ENCODE measurements at regions not wholly inside any gene's neighbourhood (a gene's known extent, or its start where the extent isn't known, plus 50 kb on each side); places are given as distances from the start of the nearest gene placed in this dataset.
A peak's percentile ranks its signal among the peaks of the same experiment; 100 is the strongest.

GRCh38 chr7:12031638-12032037 is 179.5 kb upstream of the TMEM106B start:
- no peak overlapping the region for H3K4ac ChIP-seq (ENCODE audit: low read depth, low read length)
- no peaks in the 10 kb centered on the region for H3K27me3 ChIP-seq (ENCODE audit: control insufficient read depth, insufficient read depth, low read length)
- H2BK20ac ChIP-seq (ENCODE audit: low read depth, low read length) = no peak overlapping the region
- no peak overlapping the region for H2AFZ ChIP-seq (replicated peaks; ENCODE audit: low read length, poor library complexity)
- in situ Hi-C loops (cut with MboI; ENCODE audit: low sequenced_read_pairs) (no loop called here), intact Hi-C loops (cut with micrococcal nuclease) (loop anchor here (10.0 kb wide), 1 partner anchor 73 kb away; no protein-coding TSS in a partner anchor), dilution Hi-C loops (cut with HindIII; ENCODE audit: low sequenced_read_pairs, unreplicated experiment) (no loop called here)
- H3K56ac ChIP-seq (ENCODE audit: extremely low read depth, insufficient read depth, low read length) = no peak overlapping the region
- H4K5ac ChIP-seq (ENCODE audit: low read depth, low read length) = no peak overlapping the region
- H3K9me3 ChIP-seq (ENCODE audit: control insufficient read depth, insufficient read depth, low read length) = no peaks in the 10 kb centered on the region
- H3K4me3 ChIP-seq (ENCODE audit: insufficient read depth, low read depth, low read length) = no peak overlapping the region
- H3K14ac ChIP-seq (replicated peaks; ENCODE audit: low read depth, low read length) = no peak overlapping the region
- no peak overlapping the region for H2BK5ac ChIP-seq (ENCODE audit: low read depth, low read length, poor library complexity, severe bottlenecking)
- no peak overlapping the region for H3K23ac ChIP-seq (ENCODE audit: low read depth, low read length)
- H3K79me1 ChIP-seq (ENCODE audit: low read depth in 1 of 2, low read length in 2 of 2) = no peaks in the 10 kb centered on the region
- no peak overlapping the region for H2AK5ac ChIP-seq (ENCODE audit: low read depth, low read length)
- no peak overlapping the region for H2BK15ac ChIP-seq (ENCODE audit: low read depth, low read length)
- ChIA-PET CTCF (no interaction called here), POLR2A (ENCODE audit: unreplicated experiment) (no interaction called here)
- no peak overlapping the region for H4K8ac ChIP-seq (ENCODE audit: low read depth in 2 of 2, low read length in 2 of 2)
- no peak overlapping the region for H3K4me2 ChIP-seq (ENCODE audit: low read depth, low read length)
- peaks cover 3% of the 10 kb centered on the region; the same call in 1 of the 2 replicates for H3K9me1 ChIP-seq (ENCODE audit: insufficient read depth, low read length)
- no peaks in the 10 kb centered on the region for H4K20me1 ChIP-seq (ENCODE audit: insufficient read depth, low read length)
- H3K36me3 ChIP-seq (ENCODE audit: control insufficient read depth, insufficient read depth, low read length) = no peaks in the 10 kb centered on the region
- H2AK9ac ChIP-seq (replicated peaks; ENCODE audit: low read depth, low read length, poor library complexity) = no peak overlapping the region
- no peak overlapping the region for H4K91ac ChIP-seq (ENCODE audit: insufficient read depth, low read depth, low read length)
- ATAC-seq (ENCODE audit: low read depth) (peak; percentile 50; the same call in 1 of the 2 replicates), DNase-seq (peak; percentile 64)
- H3K9ac ChIP-seq (ENCODE audit: low read depth, low read length) = no peak overlapping the region
- no peak for TF ChIP-seq POLR2A (IDR thresholded peaks at IDR 0.05; ENCODE audit: low read depth, low read length)
- TF ChIP-seq FOS (IDR thresholded peaks at IDR 0.05; ENCODE audit: low read depth, low read length) = no peak
- TF ChIP-seq NFE2L2 (IDR thresholded peaks at IDR 0.05; ENCODE audit: low read depth, low read length) = no peak
- no peak for TF ChIP-seq ELK1 (IDR thresholded peaks at IDR 0.05; ENCODE audit: borderline replicate concordance, low read depth, low read length)
- no peak for TF ChIP-seq RFX5 (IDR thresholded peaks at IDR 0.05; ENCODE audit: low read depth, low read length)
- TF ChIP-seq CEBPB (IDR thresholded peaks at IDR 0.05; ENCODE audit: low read depth, low read length) = no peak
- TF ChIP-seq CHD1 (IDR thresholded peaks at IDR 0.05; ENCODE audit: low read depth, low read length) = no peak
- TF ChIP-seq CTCF (conservative IDR thresholded peaks at IDR 0.05; ENCODE audit: low read depth, low read length) = no peak
- TF ChIP-seq MXI1 (IDR thresholded peaks at IDR 0.05; ENCODE audit: borderline replicate concordance, low read depth, low read length) = no peak
- TF ChIP-seq SMC3 (IDR thresholded peaks at IDR 0.05; ENCODE audit: low read depth, low read length) = no peak
- TF ChIP-seq RCOR1 (IDR thresholded peaks at IDR 0.05; ENCODE audit: insufficient replicate concordance, low read length) = no peak
- TF ChIP-seq BHLHE40 (IDR thresholded peaks at IDR 0.05; ENCODE audit: low read depth, low read length) = no peak
- TF ChIP-seq MAFK (IDR thresholded peaks at IDR 0.05; ENCODE audit: low read depth, low read length) = no peak
- no peak for TF ChIP-seq RAD21 (IDR thresholded peaks at IDR 0.05; ENCODE audit: low read length)
- no peak for TF ChIP-seq MAZ (IDR thresholded peaks at IDR 0.05; ENCODE audit: borderline replicate concordance, low read depth, low read length)
- no peak overlapping the region; the same call in 1 of the 2 replicates for H3K18ac ChIP-seq (ENCODE audit: low read depth, low read length)
- H2BK120ac ChIP-seq (ENCODE audit: low read depth, low read length) = no peak overlapping the region
- H3K4me1 ChIP-seq (ENCODE audit: control insufficient read depth, insufficient read depth, low read length) = 0 out of 2 replicates have a peak, but pooled peaks cover 3% of the 10 kb centered on the region
- H3K27ac ChIP-seq (ENCODE audit: insufficient read depth, low read length) = no peak overlapping the region
- BruUV-seq (replicated peaks) = no TSS peak
